Femur (tissue), 1 donor: ENCODE measurements at regions not wholly inside any gene's neighbourhood (a gene's known extent, or its start where the extent isn't known, plus 50 kb on each side); places are given as distances from the start of the nearest gene placed in this dataset.

Experiments used
- DNase-seq: peaks from one replicate; pipeline ENCODE4 v3.0.0-alpha.2; 2017

DNA sequence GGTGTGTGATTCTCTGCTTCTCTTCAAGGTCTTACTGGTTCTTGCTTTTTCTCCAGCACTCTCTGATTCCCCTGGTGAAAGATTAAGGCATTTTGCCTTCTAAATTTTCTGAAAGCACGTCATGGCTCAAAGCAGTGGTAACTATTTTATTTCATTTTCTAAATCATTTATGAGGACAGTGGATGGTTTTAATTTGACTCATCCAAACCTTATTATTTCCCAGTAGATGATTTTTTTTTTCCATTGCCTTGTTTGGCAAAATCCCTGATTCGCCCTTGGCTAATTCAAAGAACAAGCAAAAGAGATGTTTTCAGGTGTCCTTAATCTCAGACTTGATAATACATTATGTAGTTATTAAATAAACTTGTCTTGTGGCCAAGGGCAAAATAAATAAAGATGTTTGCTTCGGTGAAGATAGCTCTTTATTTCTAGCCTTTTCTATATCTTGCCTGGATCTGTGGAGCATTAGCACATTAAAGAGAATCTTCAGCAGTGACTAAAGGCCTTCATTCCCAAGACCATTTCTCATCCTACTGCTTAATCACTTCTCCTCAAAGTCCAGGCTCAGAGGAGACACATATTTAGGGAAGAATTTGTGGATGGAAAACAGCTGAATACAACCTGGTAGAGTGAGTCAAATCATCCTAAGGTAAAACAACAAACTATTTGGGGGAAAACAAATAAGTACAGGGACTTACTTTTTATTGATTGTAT, 359.8 kb downstream of the DUSP10 start:
- DNase-seq = no peak

- DNase-seq = no peak
These were observed 349.4 kb downstream of the DUSP10 start for GRCh38 chr1:221392453-221392852.

DNA sequence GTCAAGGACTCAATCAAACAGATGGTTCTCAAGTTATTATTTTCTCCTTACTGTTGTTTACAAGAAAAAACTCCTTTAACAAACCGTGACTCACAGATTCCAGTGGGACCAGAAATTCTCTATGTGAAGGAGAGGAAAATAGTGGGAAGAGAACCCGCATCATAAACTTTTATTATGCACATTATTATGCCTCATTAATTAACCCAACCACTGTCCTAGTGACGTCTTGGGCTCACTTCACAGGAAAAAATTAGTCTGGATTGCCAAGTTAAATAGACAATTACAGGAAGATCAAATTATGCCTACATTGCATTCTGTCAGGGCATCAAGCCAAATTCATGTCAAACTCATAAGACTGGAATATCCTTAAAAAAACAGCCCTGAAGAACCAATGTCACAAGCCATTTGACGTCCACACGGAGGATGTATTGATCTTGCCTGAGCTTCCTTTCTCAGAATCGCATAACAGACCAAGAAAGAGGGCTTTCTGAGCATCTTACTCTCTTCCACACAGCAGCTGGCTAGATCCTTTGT, 347.8 kb downstream of the DUSP10 start:
- DNase-seq = peak; percentile 22

- no peak for DNase-seq
These were observed 345.4 kb downstream of the DUSP10 start for GRCh38 chr1:221396526-221396925.

- no peak for DNase-seq
These were observed 344.7 kb downstream of the DUSP10 start for GRCh38 chr1:221397141-221397540.

DNA sequence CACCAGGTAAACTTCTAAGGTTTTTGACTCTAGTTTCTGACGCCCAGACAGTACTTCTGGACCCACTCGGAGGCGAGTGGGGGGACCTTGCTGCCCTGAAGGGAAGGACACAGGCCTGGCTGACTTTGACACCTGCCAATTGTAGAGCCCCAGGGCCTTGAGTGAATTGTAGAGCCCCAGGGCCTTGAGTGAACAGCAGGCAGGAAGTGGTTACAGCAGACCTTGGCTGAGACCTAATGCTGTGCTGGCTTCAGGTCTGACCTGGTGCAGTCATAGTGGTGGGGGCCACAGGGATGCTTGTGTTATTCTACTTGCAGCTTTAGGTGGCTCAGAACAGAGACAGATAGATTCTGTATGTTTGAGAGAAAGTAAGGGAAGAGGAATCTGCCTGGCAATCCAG, 344.3 kb downstream of the DUSP10 start:
- no peak for DNase-seq

- DNase-seq = no peak
These were observed 336.7 kb downstream of the DUSP10 start for GRCh38 chr1:221405146-221405545.

DNA sequence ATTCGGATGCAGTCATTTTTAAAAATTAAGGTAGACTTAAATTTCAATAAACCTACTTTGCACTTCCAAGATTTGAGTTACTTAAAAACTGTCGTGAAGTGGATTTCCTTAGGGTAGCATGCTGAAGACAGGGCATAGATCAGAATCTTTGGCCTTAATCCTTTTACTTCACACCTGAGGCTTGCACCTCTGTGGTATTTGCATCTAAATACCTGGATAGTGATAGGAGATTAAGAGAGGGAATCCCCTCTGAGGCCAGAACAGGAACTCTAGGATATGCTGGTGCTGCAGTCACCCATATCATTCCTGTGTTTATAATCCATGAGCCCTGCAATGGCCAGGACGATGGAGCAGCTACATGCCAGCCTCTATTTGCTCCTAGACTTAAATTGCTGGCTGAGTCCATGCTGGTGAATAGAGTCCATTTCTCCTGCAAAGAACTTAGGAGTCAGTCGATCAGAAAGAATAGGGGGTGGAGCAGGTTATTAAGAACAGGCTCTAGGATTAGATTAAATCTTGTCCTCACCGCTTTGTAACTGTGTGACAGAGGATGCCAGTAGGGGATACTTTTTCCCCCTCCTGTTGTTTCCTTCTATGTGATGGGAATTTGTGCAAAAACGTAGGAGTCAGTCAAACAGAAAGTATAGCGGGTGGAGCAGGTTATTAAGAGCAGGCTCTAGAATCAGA, 333.6 kb downstream of the DUSP10 start:
- DNase-seq = no peak

- no peak for DNase-seq
These were observed 330.6 kb downstream of the DUSP10 start for GRCh38 chr1:221411283-221411682.

- no peak for DNase-seq
These were observed 326.9 kb downstream of the DUSP10 start for GRCh38 chr1:221414772-221415539.

DNA sequence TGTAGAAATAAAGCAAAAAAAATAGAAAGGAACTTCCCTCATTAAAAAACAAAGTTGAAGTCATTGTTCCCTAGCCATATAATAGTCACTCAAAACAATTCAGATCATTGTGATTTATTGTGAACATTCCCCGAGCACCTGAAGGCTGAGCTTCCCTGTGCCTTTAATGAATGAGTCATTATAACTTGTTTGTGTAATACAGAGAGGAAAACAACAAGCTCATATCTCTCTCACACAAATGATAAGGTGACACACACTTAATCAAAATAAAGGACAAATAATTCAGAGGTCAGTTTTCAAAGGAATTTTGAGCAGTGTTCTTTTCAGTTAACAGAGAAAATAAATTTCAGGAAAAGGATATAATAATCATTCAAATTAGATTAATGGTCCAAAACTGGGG, 326.2 kb downstream of the DUSP10 start:
- DNase-seq = no peak

GRCh38 chr1:221416142-221416541, 325.7 kb downstream of the DUSP10 start:
- DNase-seq = no peak

- DNase-seq = no peak
These were observed 325.2 kb downstream of the DUSP10 start for GRCh38 chr1:221416723-221417122.

DNA sequence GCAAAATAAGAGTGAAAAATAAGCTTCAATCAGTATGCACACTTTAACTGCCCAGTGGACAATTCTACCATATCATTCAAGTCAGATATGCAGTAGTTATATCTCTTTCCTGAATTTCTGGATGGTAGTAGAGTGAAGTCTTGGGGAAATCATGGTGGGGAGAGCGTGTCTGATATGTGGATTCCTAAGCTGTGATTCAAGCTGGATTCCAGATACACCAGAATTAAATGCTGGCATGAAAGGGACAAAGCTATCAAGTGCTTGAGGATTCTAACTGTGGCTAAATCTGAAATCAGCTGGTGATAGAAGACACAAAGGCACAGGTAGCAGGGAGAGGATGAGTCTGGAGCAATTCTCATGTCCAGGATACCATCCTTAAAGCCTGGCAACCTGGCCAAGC, 323.5 kb downstream of the DUSP10 start:
- DNase-seq = no peak

DNA sequence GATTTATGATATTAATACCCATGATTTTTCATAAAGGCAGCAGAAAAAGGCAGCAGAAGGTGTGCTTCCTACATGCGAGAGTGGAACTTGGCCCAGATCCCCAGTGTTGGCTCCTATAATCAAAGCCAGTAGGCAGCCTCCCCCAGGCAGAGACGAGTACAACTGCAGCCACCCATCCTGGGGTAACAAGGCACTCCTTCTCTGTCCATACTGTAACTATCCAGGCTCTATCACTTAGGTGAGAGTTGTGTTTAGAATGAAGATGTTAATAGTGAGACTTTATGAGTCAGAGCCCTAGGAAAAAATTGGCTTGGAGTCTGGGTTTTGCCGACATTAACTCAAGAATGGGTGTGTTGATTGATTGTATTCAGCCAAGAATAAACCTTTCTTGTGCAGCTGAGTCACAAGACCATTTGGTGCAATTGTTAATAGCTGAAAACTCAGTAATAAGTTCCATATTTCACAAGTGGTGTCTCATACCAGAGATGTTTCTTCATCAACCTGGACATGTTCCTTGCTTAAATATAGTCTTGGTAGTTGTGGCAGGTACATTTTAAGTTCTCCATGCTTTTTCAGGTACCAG, 322.3 kb downstream of the DUSP10 start:
- DNase-seq = no peak

GRCh38 chr1:221429264-221429663, 312.6 kb downstream of the DUSP10 start:
- no peak for DNase-seq

- no peak for DNase-seq
These were observed 311.5 kb downstream of the DUSP10 start for GRCh38 chr1:221430152-221430960.

DNA sequence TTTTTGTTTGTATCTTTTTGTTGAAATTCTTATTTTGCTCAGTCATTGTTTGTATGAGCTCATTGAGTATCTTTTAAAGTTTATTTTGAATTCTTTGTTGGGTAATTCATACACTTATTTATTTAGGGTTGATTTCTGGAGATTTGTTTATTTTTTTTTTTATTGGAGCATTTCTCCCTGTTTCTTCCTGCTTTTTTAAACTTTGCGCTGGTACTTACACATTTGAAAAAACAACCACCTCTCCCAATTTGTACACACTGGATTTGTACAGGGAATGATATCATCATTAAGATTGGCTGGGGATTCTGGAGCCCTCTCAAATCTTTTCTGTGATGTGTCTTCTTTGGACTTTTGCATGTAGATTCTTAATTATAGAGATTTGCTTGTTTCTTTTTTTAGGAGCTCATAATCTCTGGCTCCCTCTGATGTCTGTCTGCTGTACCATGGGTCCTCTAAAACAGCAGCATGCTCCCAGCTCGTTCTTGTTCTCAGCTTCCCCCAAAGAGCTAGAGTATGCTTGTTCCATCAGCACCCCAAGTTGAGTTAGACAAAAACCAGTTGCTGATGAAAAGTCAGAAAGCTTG, 310.7 kb downstream of the DUSP10 start:
- no peak for DNase-seq

- no peak for DNase-seq
These were observed 309.9 kb downstream of the DUSP10 start for GRCh38 chr1:221431961-221432360.

GRCh38 chr1:221435504-221435904, 306.4 kb downstream of the DUSP10 start:
- DNase-seq = no peak

DNA sequence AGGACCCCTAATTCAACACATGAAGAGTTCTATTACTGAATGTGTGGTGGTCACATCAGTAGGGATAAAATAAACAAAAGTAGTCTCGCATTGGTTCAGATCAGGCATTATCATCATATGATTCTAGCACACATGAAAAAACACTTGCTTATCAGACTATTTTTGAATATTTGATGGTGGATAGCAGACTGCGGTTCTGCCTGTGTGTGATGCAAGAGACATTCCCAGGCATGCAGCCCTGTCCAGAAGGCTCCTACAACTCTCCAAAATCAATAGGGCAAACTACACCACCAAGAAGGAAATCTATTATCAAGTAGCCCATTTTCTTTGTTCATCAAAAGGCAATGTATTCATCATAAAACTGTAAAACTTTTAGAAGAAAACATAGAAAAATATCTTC, 304.7 kb downstream of the DUSP10 start:
- no peak for DNase-seq

DNA sequence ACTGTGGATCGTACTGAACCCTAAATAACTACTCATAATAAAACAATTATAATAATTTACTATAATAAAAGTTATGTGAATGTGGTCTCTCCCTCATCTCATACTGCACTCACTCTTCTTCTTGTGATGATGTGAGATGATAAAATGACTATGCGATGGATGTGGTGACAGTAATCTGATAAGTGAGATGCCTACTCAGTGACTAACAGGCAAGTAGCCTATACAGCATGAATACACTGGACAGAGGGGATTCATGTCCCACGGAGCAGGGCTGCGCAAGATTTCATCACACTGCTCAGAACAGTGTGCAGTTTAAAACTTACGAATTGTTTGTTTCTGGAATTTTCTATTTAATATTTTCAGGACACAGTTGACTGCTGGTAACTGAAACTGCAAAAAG, 304.0 kb downstream of the DUSP10 start:
- no peak for DNase-seq
